Activated CD8-positive, alpha-beta memory T cell treated with anti-CD3 and anti-CD28 coated beads for 36 hours (primary cell): ENCODE measurements at regions not wholly inside any gene's neighbourhood (a gene's known extent, or its start where the extent isn't known, plus 50 kb on each side); places are given as distances from the start of the nearest gene placed in this dataset.
"Not testable (repeated sequence)": the region's sequence is repeated elsewhere in the genome, so short reads cannot be mapped to it uniquely, and the experiment has no call there.

Experiments used
- CTCF ChIA-PET: fragments of 350-600 bp; sonication (Branson Sonifier 250); formaldehyde crosslinking; loops from one replicate; lab custom pipeline; 2021; ENCODE audit warnings: antibody characterized with exemption; lab: Charles Lee
- POLR2A ChIA-PET: fragments of 350-600 bp; sonication (Branson Sonifier 250); formaldehyde crosslinking; loops from one replicate; lab custom pipeline; 2021; ENCODE audit warnings: antibody characterized with exemption; lab: Charles Lee

DNA sequence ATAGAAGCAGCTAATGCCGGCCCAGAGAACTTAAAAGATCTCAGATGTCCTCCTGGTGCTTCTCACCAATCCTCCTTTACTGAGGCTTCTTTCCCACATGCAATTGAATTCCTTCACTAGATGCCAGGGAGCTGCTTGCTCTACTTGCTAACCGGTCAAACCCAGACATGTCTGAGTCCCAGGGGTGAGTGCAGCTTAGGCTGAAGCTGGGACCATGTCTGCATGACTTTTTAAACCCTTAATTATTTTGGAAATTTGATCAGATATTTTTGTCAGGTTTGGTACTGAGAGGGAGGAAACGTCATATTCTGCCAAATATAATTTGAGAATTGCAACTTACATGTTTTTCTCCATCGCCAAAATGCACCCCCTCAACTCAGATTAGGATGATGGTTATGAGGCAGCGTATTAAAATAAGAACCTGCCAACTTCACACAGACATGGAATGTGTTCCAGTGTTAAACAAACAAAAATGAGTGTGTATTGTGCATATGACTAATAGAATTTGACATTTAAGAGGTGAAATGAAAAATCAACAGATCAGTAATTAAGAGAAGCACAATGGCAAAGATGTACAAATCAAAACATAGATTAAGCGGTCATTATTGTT is 529.5 kb downstream of the ETS1 start:
- ChIA-PET POLR2A (no interaction called here), CTCF (interaction anchor here (1.6 kb wide), 1 partner anchor 19 kb away, joined by 4 read pairs; no protein-coding TSS in a partner anchor)

DNA sequence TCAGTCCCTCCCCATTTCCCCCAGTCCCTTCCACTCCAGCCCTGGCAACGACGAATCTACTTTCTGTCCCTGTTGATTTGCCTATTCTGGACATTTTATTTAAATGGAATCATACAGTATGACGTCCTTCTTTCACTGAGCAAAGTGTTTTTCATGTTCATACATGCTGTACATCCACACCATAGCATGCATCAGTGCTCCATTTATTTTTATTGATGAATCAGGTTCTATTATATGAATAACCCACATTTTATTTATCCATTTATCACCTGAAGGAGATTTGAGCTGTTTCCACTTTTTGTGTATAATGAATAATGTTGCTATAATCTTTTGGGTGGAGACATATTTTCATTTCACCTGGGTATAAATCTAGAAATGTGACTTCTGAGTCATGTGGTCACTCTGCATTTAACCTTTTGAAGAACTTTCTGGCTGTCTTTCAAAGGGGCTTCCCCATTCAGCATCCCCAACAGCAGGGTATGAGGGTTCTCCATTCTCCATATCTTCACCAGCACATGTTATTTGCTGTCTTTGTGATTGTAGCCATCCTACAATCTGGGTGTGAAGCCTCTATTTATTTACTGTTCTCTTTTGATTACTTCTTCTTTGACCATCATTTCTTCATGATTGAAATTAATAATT is 531.7 kb downstream of the ETS1 start:
- ChIA-PET CTCF (no interaction called here), POLR2A (no interaction called here)

DNA sequence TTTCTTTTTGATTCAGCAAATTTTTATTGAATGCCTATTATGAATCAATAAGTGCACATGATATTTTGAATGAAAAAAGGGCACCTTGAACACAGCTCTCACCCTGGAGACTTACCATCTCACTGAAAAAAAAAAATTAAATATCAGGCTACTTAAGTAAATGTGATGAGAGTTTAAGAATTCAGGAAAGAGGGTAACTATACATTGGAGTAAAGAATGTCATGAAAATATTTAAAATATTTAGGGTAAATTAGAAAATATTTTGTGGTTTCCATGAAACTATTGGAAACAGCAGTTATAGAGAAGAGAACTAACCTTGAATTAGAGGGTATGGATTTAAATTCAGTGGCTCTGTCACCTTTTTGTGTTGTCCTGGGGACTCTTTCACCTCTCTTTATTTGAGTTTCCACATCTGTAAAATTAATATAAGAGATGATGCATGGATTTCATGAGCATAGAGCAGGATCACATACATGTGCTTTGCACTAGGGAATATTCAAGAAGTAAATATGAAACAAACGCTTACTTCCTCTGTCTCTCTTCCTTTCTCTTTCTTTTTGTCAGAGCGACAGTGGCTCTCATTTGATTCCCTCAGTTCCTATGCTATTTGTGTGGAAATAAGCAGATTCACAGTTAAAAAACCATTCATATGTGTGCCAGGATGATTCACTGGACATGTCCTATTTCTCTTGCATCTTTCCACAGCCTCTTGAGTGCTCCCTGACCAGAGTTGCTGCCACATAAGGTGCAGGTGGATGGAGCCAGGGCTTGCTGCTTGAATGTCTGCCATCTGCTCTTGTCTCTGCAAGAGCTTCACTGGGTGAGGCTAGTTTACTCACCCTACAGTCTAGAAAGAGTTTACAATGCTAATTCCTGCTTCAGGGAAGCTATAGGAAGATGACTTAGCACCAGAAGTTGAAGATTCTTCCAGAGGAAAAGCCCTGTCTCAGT is 533.1 kb downstream of the ETS1 start:
- ChIA-PET POLR2A (no interaction called here), CTCF (interaction anchor here (0.9 to 3.7 kb wide), 2 partner anchors 15 kb away, joined by 5 to 16 read pairs; no protein-coding TSS in a partner anchor)

DNA sequence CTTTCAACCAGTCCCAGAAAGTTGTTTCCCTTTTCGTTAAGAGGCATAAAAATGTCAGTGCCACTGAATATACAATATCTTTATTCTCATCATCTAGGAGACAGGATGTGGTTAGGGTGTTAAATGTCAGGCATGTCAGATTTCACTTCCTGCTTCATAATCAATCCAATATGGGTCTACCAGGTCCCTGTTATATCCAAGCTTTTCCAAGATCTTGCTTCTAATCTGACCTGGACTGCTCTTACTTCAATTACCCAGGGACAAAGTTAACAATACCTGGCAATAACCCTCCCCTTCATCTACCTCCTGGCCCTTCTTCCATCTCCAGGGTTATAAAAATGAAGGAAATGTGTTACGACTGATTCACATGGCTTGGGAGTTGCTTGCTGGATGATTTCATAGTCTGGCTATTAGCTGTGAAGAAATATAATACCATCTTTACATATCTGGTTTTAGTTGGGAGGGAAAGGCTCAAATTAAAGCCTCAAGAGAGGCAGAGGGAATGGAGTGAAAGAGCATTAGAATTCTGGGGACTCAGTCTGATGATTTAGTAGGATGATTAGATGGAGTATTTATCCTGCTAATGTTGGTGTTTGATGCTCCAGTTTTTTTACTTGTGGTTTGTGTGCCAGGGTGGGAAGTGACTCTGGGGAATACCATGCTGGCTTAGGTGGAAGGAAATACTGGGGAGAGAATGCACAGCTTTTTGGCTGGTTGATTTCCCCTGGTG is 534.3 kb downstream of the ETS1 start:
- CTCF ChIA-PET, result interaction anchor here (3.7 kb wide), 1 partner anchor 14 kb away, joined by 16 read pairs; no protein-coding TSS in a partner anchor
- POLR2A ChIA-PET, result no interaction called here

DNA sequence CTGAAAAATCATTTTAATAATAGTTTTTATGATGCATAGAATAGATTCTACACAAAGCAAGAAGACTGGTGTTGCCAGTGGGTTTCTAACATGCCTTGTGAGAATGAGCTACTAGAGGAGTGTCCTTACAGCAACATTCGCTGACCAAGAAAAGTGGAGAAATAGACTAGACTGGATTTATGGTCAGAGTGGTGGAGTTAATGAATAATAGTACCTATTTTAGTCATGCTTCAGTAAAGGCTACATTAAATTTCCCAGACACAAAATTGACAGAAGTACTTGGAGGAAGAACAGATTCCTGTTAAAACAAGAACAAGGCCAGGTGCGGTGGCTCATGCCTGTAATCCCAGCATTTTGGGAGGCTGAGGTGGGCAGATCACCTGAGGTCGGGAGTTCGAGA is 539.2 kb downstream of the ETS1 start:
- CTCF ChIA-PET, result no interaction called here
- POLR2A ChIA-PET, result no interaction called here

DNA sequence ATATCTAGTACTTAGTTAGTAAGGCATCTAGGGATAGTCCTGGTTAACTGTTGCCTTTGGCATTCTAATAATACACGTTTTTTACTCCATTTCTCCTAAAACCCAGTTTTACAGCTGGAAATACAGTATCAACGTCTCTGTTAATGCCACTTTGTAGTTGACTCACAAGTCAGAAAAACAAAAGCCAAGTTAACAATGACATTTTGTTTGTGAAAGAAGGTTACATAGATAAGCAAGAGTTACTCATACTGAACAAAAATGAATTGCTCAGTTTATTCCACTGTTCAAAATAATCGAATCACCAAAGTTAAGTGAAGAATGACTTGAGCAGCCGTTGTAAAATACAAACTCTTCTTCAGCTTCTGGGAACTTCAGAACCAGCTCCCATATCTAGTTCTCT is 540.3 kb downstream of the ETS1 start:
- POLR2A ChIA-PET, result no interaction called here
- CTCF ChIA-PET, result no interaction called here

DNA sequence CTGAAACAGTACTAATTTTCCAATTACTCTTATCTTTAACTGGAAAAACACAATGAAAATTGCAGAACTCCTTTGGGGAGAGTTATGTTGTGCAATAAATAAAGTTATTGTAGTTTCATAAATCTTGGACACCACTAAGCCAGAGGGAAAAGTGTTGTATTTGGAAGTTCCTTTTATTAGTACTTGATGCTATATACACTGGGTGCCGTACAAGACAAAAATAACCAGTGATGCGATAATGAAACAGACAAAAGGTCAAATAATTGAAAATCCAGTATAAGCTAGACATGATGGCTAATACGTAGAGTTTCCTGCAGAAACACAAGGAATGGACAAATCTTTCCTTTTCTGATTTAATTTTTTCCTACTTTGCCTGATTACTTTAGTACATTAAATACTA is 541.1 kb downstream of the ETS1 start:
- ChIA-PET POLR2A (no interaction called here), CTCF (no interaction called here)

DNA sequence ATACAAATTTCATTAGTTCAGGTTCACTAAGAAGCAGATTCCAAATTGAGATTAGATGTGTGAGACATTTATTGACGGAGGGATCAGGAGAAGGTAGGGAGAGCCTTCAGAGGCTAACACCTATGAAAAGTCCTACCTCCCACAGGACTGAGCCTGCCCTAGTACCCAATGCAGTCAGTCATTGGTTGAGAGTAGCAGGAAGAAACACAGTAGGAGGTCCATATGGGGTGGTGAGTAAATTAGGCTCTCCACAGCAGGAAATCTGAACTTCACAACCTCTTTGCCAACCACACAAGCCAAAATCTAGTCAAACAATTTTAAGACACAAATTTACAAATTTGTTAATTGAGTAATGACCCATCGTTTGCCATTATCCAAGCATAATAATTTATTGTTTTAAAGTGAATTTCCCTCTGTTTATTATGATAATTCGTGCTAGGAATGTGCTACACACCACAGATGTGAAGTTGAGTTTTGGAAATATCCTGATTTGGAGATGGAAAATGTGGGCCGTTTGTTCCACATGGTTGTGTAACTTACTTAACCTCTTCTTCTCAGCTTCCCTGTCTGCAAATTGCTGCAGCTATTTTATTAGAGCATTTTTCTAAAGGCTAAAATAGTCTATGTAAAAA is 542.1 kb downstream of the ETS1 start:
- POLR2A ChIA-PET, result no interaction called here
- CTCF ChIA-PET, result no interaction called here

DNA sequence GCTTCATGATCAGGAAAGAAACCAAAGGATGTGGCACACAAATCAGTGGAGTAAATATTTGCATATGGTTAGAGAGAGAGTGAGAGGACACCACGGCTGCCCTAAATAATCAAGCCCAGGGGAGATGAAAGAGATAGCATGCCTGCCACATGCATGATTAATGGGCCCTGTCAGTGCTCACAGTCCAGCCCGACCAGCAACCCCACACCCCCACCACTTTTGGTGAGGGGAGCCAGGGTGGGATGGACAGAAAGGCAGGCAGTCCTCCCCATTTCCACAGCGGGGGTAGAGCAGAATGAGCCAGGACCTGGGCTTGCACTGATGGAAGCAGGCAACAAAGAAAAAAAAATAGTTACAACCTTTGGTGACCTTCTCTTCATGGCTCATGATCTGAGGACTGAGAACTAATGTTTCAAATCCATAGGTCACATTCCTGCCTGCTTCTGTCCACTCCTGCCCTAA is 545.0 kb downstream of the ETS1 start:
- ChIA-PET POLR2A (no interaction called here), CTCF (no interaction called here)

DNA sequence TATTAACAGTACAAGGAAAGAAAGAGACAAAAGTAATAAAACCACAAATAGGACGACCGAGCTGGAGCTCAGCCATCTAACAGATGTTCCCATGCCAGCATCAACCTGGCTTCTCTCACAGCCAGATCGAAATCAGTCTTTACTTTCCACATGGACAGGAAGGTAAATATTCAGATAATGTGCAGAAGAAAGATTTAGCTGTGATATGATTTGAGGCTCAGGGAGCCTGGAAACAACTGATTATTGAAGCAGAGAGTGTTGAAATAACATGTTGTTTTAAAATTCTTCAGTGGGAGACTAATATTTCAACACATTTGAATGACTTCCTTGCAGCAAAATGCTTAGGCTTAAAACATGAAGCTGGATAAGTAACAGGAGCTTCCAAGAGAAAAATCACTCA is 546.8 kb downstream of the ETS1 start:
- CTCF ChIA-PET, result interaction anchor here (0.7 kb wide), 1 partner anchor 117 kb away, joined by 3 read pairs; no protein-coding TSS in a partner anchor
- POLR2A ChIA-PET, result no interaction called here

DNA sequence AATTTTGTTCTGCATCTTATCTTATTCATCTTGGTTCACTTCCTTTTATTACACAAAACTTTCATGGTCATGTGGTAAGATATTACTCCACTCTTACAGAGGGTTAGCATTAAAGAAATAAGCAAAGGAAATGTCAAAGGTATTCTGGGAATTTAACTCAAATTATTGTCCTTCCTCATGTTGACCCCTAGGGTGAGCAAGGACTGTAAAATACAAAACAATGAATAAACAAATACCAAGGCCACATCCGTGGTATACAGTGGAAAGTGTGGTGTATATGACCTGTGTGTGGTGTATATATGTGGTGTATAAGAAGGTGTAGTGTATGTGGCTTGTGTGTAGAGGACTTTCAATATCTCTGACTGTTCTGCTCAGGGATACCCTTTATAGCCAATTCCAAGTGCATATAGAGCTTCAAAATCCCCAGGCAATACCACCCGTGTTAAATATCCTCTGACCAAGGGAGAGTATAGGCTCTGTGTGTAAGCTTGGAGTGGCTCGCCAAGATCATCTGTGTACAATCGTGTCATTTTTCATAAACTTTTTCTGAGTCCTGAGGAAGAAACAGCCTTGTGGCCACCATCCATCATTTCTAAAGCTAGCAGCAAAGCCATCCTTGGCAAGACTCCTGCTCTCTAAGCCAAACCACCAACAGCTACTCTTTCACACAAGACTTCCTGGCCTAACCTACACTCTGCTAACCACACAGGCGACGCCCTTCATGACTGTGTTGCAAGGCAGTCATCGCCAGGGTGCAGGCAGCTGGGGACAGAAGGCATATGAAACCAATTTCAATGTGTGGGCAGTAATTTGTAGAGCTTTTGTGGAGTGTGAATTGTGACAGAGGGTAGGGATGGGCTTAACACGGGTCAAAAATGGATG is 548.0 kb downstream of the ETS1 start:
- CTCF ChIA-PET, result interaction anchor here (0.6 to 2.8 kb wide), 9 partner anchors 13 to 680 kb away, joined by 3 to 16 read pairs (median 4); no protein-coding TSS in a partner anchor
- POLR2A ChIA-PET, result interaction anchor here (0.6 to 1.8 kb wide), 3 partner anchors 12 to 541 kb away, joined by 3 to 8 read pairs (median 6); no protein-coding TSS in a partner anchor

DNA sequence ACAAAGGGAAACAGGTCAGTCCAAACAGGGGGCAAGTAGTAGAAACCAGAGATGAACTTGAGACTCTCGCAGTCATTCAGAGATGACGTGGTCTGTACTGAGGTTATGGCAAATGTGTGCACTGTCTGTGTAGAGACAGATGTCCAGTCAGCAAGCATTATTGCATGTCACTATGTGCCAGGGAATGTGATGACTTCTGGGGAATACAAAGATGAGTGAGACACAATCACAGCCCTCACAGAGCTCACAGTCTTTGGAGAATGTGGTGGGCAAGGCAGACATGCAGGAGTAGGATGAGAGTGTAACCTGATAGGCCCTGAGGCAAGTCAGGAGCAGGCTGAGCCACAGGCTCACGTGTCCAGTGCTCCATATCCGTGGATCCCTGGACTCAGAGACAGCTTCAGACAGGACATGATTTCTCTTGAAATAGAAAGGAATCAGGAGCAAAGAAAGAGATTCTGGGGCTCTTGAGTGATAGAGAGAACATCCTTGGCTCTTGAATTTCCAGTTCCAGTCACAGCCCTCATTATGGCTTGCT is 550.7 kb downstream of the ETS1 start:
- ChIA-PET POLR2A (no interaction called here), CTCF (interaction anchor here (0.9 to 1.1 kb wide), 2 partner anchors 121 to 794 kb away, joined by 3 to 5 read pairs; no protein-coding TSS in a partner anchor)

DNA sequence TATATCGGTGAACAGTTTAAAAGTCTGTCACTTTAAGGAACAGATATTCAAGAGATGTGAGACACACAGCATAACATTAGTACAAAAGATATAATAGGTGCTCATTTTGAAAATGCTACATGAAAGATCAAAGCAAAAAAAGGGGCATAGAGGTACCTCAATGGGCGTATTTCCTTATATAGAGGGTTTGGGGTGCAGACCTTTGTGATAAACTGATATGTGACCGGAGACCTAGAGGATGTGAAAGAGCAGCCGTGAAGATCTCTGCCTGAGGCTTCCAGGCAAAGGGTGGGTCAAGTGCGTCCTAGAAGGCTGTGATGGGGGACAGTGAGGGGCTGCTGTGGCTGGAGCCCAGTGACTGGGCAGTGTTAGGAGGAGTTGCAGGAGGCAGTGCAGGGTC is 551.4 kb downstream of the ETS1 start:
- ChIA-PET CTCF (interaction anchor here (0.9 kb wide), 1 partner anchor 122 kb away, joined by 5 read pairs; no protein-coding TSS in a partner anchor), POLR2A (no interaction called here)

DNA sequence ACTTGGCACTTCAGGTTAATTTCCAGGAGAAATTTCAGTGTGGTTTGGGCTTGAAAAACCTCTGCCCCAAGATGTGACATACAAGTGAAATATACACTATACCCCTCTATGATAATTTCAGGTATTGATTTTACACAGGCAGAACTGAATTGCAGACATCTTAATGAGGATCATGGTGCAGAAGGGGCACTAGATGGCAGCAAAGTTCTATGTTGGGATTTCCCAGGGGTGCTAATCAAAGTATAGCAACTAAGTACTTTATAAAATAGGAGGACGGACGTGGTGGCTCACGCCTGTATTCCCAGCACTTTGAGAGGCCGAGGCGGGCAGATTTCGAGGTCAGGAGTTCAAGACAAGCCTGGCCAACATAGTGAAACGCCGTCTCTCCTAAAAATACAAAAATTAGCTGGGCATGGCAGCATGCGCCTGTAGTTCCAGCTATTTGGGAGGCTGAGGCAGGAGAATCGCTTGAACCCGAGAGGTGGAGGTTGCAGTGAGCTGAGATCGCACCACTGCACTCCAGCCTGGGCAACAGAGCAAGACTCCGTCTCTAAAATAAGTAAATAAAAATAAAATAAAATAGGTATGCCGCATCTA is 555.7 kb downstream of the ETS1 start:
- CTCF ChIA-PET, result interaction anchor here (0.6 to 2.7 kb wide), 7 partner anchors 73 to 1335 kb away, joined by 3 to 16 read pairs (median 4); no protein-coding TSS in a partner anchor
- POLR2A ChIA-PET, result not testable (repeated sequence)

DNA sequence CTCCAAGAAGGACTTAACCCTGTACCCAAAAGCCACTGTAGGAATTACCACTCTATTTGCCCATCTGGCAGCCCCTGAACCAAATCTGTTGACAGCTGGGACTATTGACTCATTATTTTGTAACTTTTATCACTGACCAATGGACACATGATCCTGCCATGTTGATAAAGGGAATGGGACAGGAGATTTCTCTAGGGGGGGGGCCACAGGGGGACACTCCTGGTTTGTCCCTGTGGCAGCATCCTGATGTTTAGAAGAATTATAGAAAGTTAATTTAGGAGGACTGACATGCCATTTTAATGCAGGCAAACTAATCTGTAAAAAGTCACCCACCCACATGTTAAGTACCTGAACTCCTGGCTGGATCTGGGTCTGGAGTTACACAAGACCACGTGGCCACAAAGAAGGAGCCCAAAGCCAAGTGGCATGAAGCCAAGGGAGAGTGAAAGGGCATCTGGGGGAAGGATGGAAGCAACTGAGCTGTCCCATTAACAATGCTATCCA is 558.1 kb downstream of the ETS1 start:
- POLR2A ChIA-PET, result no interaction called here
- CTCF ChIA-PET, result interaction anchor here (3.8 kb wide), 1 partner anchor 128 kb away, joined by 15 read pairs; no protein-coding TSS in a partner anchor

DNA sequence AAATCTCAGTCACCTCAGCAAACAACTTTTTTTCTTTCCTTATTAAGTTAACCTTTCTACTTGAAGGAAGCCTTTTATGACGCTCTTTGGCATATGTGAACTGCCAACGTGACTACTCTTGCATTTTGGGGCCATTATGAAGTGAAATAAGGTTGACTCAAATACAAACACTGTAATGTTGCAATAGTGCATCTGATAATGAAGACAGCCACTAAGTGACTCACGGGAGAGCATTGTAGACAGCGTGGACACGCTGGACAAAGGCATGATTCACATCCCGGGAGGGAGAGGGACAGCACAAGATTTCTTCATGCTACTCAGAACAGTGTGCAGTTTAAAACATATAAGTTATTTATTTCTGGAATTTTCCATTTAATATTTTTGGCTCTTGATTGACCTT is 560.8 kb downstream of the ETS1 start:
- POLR2A ChIA-PET, result no interaction called here
- CTCF ChIA-PET, result no interaction called here

DNA sequence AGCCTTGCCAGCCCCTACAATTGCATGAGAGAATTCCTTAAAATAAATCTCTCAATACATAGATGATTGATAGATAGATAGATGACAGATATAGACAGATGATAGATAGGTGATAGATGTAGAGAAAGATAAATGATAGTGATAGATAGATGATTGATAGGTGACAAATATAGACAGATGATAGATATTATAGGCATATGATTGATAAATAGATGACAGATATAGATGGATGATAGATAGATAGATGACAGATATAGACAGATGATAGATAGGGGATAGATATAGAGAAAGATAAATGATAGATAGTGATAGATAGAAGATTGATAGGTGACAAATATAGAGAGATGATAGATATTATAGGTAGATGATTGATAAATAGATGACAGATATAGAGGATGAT is 564.6 kb downstream of the ETS1 start:
- ChIA-PET CTCF (no interaction called here), POLR2A (no interaction called here)
